ENCODE measurements at regions not wholly inside any gene's neighbourhood (a gene's known extent, or its start where the extent isn't known, plus 50 kb on each side); places are given as distances from the start of the nearest gene placed in this dataset.

DNA sequence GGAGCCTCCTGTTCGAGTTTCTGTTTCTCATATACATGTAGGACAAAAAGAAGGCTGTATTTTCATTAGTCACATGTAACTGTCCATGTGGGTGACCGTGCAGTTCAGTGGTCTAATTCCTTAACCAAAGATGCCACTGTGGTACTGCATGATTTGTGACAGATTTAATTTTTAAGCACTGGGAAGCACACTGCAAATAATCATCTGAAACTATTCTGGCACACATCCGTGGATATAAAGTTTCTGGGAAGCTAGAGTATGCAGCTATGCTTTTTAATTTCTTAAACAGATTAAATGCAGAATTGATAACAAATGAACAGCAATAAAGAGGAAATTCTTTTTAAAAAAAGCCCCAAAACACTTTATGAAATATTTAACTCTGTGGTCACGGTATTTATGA, 254.8 kb downstream of the LMO4 start:
- no peaks in the 10 kb centered on the region for H3K36me3 Mint-ChIP-seq
- no peak overlapping the region for H3K27ac Mint-ChIP-seq
- ATAC-seq (no peak), DNase-seq (ENCODE audit: low spot score) (no peak)
- peaks cover 12% of the 10 kb centered on the region for H3K4me1 Mint-ChIP-seq
- TF ChIP-seq ATF2 (CRISPR knock-in tag; IDR thresholded peaks at IDR 0.05; ENCODE audit: borderline replicate concordance, low read depth): no peak
- no peak for TF ChIP-seq CREM (CRISPR knock-in tag; IDR thresholded peaks at IDR 0.05)
- TF ChIP-seq E2F5 (CRISPR knock-in tag; IDR thresholded peaks at IDR 0.05): no peak
- TF ChIP-seq PREB (CRISPR knock-in tag; IDR thresholded peaks at IDR 0.05; ENCODE audit: borderline replicate concordance): no peak
- TF ChIP-seq FOXP1 (CRISPR knock-in tag; IDR thresholded peaks at IDR 0.05; ENCODE audit: borderline replicate concordance): no peak
- TF ChIP-seq MAX (CRISPR knock-in tag; IDR thresholded peaks at IDR 0.05): no peak
- no peak for TF ChIP-seq FOXJ3 (CRISPR knock-in tag; IDR thresholded peaks at IDR 0.05; ENCODE audit: borderline replicate concordance)
- TF ChIP-seq MXD4 (CRISPR knock-in tag; IDR thresholded peaks at IDR 0.05; ENCODE audit: borderline replicate concordance): no peak
- no peak for TF ChIP-seq ESRRA (CRISPR knock-in tag; IDR thresholded peaks at IDR 0.05; ENCODE audit: borderline replicate concordance)
- TF ChIP-seq, protein P1, sequence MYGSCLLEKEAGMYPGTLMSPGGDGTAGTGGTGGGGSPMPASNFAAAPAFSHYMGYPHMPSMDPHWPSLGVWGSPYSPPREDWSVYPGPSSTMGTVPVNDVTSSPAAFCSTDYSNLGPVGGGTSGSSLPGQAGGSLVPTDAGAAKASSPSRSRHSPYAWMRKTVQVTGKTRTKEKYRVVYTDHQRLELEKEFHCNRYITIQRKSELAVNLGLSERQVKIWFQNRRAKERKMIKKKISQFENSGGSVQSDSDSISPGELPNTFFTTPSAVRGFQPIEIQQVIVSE (CRISPR knock-in tag; IDR thresholded peaks at IDR 0.05; ENCODE audit: borderline replicate concordance): no peak
- TF ChIP-seq, protein P2, sequence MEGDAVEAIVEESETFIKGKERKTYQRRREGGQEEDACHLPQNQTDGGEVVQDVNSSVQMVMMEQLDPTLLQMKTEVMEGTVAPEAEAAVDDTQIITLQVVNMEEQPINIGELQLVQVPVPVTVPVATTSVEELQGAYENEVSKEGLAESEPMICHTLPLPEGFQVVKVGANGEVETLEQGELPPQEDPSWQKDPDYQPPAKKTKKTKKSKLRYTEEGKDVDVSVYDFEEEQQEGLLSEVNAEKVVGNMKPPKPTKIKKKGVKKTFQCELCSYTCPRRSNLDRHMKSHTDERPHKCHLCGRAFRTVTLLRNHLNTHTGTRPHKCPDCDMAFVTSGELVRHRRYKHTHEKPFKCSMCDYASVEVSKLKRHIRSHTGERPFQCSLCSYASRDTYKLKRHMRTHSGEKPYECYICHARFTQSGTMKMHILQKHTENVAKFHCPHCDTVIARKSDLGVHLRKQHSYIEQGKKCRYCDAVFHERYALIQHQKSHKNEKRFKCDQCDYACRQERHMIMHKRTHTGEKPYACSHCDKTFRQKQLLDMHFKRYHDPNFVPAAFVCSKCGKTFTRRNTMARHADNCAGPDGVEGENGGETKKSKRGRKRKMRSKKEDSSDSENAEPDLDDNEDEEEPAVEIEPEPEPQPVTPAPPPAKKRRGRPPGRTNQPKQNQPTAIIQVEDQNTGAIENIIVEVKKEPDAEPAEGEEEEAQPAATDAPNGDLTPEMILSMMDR (IDR thresholded peaks at IDR 0.05): no peak
- no peaks in the 10 kb centered on the region for H3K9me3 Mint-ChIP-seq
- no peaks in the 10 kb centered on the region for H3K27me3 Mint-ChIP-seq (ENCODE audit: low read depth)
- ChIA-PET CTCF (no interaction called here), POLR2A (no interaction called here)
- no peak overlapping the region for H3K4me3 Mint-ChIP-seq

DNA sequence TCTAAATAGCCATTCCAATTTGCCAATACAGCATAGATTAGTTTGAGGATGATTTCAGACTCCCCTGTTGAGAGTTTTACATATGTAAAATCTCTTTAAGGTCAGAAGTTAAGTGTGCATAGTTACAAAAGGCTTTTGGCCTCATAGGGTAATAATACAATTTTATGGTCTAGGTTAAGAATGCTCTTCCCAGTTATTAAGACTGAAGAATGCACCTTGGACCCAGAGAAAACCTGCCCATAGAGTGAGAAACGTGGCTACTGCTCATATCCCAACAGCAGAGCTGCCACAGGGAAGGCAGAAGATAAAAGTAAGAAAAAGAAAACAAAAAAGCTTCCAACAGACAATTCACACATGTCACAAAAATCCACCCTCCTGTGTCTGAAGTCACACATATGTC, 255.9 kb downstream of the LMO4 start:
- H3K4me1 Mint-ChIP-seq: peaks cover 12% of the 10 kb centered on the region
- ATAC-seq: no peak
- ChIA-PET CTCF (no interaction called here), POLR2A (no interaction called here)
- no peak overlapping the region for H3K27ac Mint-ChIP-seq
- H3K9me3 Mint-ChIP-seq: no peaks in the 10 kb centered on the region
- no peak for DNase-seq (ENCODE audit: low spot score)
- H3K27me3 Mint-ChIP-seq (ENCODE audit: low read depth): no peaks in the 10 kb centered on the region
- H3K36me3 Mint-ChIP-seq: no peaks in the 10 kb centered on the region
- no peak overlapping the region for H3K4me3 Mint-ChIP-seq
- no peak for TF ChIP-seq CREB1 (CRISPR knock-in tag; IDR thresholded peaks at IDR 0.05)
- TF ChIP-seq ESRRA (CRISPR knock-in tag; IDR thresholded peaks at IDR 0.05; ENCODE audit: borderline replicate concordance): no peak
- no peak for TF ChIP-seq ZNF512 (CRISPR knock-in tag; IDR thresholded peaks at IDR 0.05; ENCODE audit: borderline replicate concordance)
- TF ChIP-seq FOXP1 (CRISPR knock-in tag; IDR thresholded peaks at IDR 0.05; ENCODE audit: borderline replicate concordance): no peak
- TF ChIP-seq STAT6 (CRISPR knock-in tag; conservative IDR thresholded peaks at IDR 0.05; ENCODE audit: low read depth): no peak
- TF ChIP-seq SMAD4 (CRISPR knock-in tag; IDR thresholded peaks at IDR 0.05): no peak
- TF ChIP-seq ZNF281 (CRISPR knock-in tag; IDR thresholded peaks at IDR 0.05): no peak
- TF ChIP-seq ZNF396 (CRISPR knock-in tag; IDR thresholded peaks at IDR 0.05; ENCODE audit: borderline replicate concordance): no peak
- no peak for TF ChIP-seq MXD4 (CRISPR knock-in tag; IDR thresholded peaks at IDR 0.05; ENCODE audit: borderline replicate concordance)
- TF ChIP-seq ZNF425 (CRISPR knock-in tag; conservative IDR thresholded peaks at IDR 0.05): no peak
